A673 (cell line): ENCODE measurements at regions not wholly inside any gene's neighbourhood (a gene's known extent, or its start where the extent isn't known, plus 50 kb on each side); places are given as distances from the start of the nearest gene placed in this dataset.

Source experiments
- CTCF ChIP-seq: fragments of 300-800, 200-600 bp; sonication (generic); conservative IDR thresholded peaks from 2 replicates; pipeline ENCODE4 v1.5.1; 2017; ENCODE audit warnings: low read depth, mild to moderate bottlenecking, antibody characterized with exemption, low read length, moderate library complexity, mixed read lengths
- EZH2 ChIP-seq: fragments of 200-600 bp; sonication (generic); IDR thresholded peaks from 2 replicates; pipeline ENCODE4 v1.6.1; 2017; ENCODE audit warnings: borderline replicate concordance, low read depth, mild to moderate bottlenecking, mixed read lengths, antibody characterized with exemption, low read length; ENCODE audit not compliant: poor library complexity, severe bottlenecking

- TF ChIP-seq CTCF (no peak), EZH2 (no peak)
These were observed 100.8 kb downstream of the OR2B2 start for GRCh38 chr6:27811451-27811772.
